ENCODE measurements at regions not wholly inside any gene's neighbourhood (a gene's known extent, or its start where the extent isn't known, plus 50 kb on each side); places are given as distances from the start of the nearest gene placed in this dataset.

GRCh38 chr2:57862153-57862552, 184.5 kb upstream of the VRK2 start:
- no peak for DNase-seq

- DNase-seq, result no peak
Observed at GRCh38 chr2:57862727-57863126, 183.9 kb upstream of the VRK2 start.

- DNase-seq, result no peak
Observed at GRCh38 chr2:57864926-57865325, 181.7 kb upstream of the VRK2 start.

- no peak for DNase-seq
Observed at GRCh38 chr2:57867730-57868129, 178.9 kb upstream of the VRK2 start.

GRCh38 chr2:57868619-57869139, 177.9 kb upstream of the VRK2 start:
- no peak for DNase-seq

GRCh38 chr2:57869758-57870344, 176.8 kb upstream of the VRK2 start:
- no peak for DNase-seq

GRCh38 chr2:57876313-57876712, 170.3 kb upstream of the VRK2 start:
- DNase-seq, result no peak

- no peak for DNase-seq
Observed at GRCh38 chr2:57877811-57878170, 168.8 kb upstream of the VRK2 start.

GRCh38 chr2:57878171-57878865, 168.3 kb upstream of the VRK2 start:
- DNase-seq, result peak; percentile 75

GRCh38 chr2:57878866-57879210, 167.8 kb upstream of the VRK2 start:
- no peak for DNase-seq

GRCh38 chr2:57880446-57880845, 166.2 kb upstream of the VRK2 start:
- DNase-seq, result no peak

GRCh38 chr2:57880967-57881366, 165.6 kb upstream of the VRK2 start:
- DNase-seq, result no peak

- no peak for DNase-seq
Observed at GRCh38 chr2:57881998-57882888, 164.4 kb upstream of the VRK2 start.

GRCh38 chr2:57882895-57883515, 163.6 kb upstream of the VRK2 start:
- no peak for DNase-seq

GRCh38 chr2:57884281-57884680, 162.3 kb upstream of the VRK2 start:
- no peak for DNase-seq

GRCh38 chr2:57885742-57886141, 160.9 kb upstream of the VRK2 start:
- no peak for DNase-seq

GRCh38 chr2:57886161-57886786, 160.3 kb upstream of the VRK2 start:
- DNase-seq, result peak; percentile 47

- no peak for DNase-seq
Observed at GRCh38 chr2:57888463-57888862, 158.1 kb upstream of the VRK2 start.

- no peak for DNase-seq
Observed at GRCh38 chr2:57890464-57890863, 156.1 kb upstream of the VRK2 start.

- no peak for DNase-seq
Observed at GRCh38 chr2:57891086-57891712, 155.4 kb upstream of the VRK2 start.

GRCh38 chr2:57892920-57893319, 153.7 kb upstream of the VRK2 start:
- DNase-seq, result no peak

- DNase-seq, result no peak
Observed at GRCh38 chr2:57893347-57893746, 153.3 kb upstream of the VRK2 start.

Data from retina (tissue), 1 donor.